Breast epithelium (tissue), 4 donors: ENCODE measurements at regions not wholly inside any gene's neighbourhood (a gene's known extent, or its start where the extent isn't known, plus 50 kb on each side); places are given as distances from the start of the nearest gene placed in this dataset.

Experiments
- DNase-seq, 2 donors: peaks; one replicate each; pipeline ENCODE4 v3.0.0-alpha.2; 2019; ENCODE audit warnings: low spot score in 2 of 2
- H3K27ac ChIP-seq, 2 donors: fragments of 200-600 bp; sonication (generic) in 1 of 2; one replicate each; pipeline ENCODE4 v1.5.1; 2016 to 2019; ENCODE audit warnings: mild to moderate bottlenecking in 1 of 2
- H3K27me3 ChIP-seq, 2 donors: fragments of 200-600 bp; sonication (generic) in 1 of 2; one replicate each; pipeline versions ENCODE4 v1.5.1 to v1.6.0; 2017 to 2019; ENCODE audit warnings: control low read depth in 1 of 2, mild to moderate bottlenecking in 1 of 2
- H3K36me3 ChIP-seq: fragments of 200-600 bp; one replicate; pipeline ENCODE4 v1.5.1; 2019
- H3K4me1 ChIP-seq, 2 donors: fragments of 200-600 bp; sonication (generic); one replicate each; pipeline ENCODE4 v1.5.1; 2016 to 2019; ENCODE audit warnings: control low read depth in 1 of 2
- H3K4me3 ChIP-seq, 3 donors: fragments of 200-600 bp; sonication (generic); 1 replicate in 2 of 3; 2 replicates in 1 of 3; pipeline ENCODE4 v1.5.1; 2016 to 2019; ENCODE audit warnings: mild to moderate bottlenecking in 3 of 3, moderate library complexity in 2 of 3
- H3K9me3 ChIP-seq, 2 donors: fragments of 200-600 bp; sonication (generic) in 1 of 2; one replicate each; pipeline ENCODE4 v1.5.1; 2016 to 2019; ENCODE audit warnings: control low read depth in 1 of 2
- POLR2A ChIP-seq: fragments of 450-650 bp; IDR thresholded peaks from one replicate; pipeline ENCODE4 v1.6.1; 2016; ENCODE audit warnings: antibody characterized with exemption, mild to moderate bottlenecking, moderate library complexity
- POLR2AphosphoS5 ChIP-seq, 3 donors: sonication (generic); formaldehyde crosslinking; IDR thresholded peaks; one replicate each; pipeline ENCODE4 v1.6.1; 2017; ENCODE audit warnings: antibody characterized with exemption in 3 of 3
- intact Hi-C: fragments of 100-400 bp; cut with DNase I; formaldehyde crosslinking; loops from one replicate; pipeline ENCODE4 v1.15.1; 2023; ENCODE audit warnings: low total_unique reads
- TF ChIP-seq, protein P1 (sequence below), 3 donors: fragments of 450-650 bp; IDR thresholded peaks; one replicate each; pipeline ENCODE4 v1.5.1; 2016 to 2017; ENCODE audit warnings: antibody characterized with exemption in 3 of 3, mild to moderate bottlenecking in 3 of 3, moderate library complexity in 3 of 3

DNA sequence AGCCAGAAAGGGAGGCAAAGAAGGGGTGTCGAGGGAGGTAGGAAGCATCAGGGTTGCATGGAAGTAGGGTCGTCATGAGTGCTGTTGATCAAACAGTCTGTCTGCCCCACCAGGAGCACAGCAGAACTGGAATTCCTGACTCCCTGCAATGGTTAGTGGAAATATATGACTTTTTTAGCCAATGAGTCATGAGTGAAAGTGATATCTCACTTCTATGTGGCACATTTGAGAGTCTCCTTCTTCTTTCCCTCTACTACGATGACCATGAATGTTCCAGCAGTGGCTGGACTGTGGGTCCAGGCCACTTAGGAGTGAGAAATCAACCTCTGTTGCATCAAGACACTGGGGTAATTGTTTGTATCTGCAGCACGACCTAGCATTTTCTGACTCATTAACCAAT, 199.5 kb downstream of the TTC32 start:
- H3K4me3 ChIP-seq, result no peak overlapping the region
- no peak overlapping the region for H3K27ac ChIP-seq
- intact Hi-C loops, result no loop called here
- H3K4me1 ChIP-seq, result no peaks in the 10 kb centered on the region
- TF ChIP-seq POLR2A (no peak), POLR2AphosphoS5 (IDR thresholded peaks at IDR 0.05) (no peak)
- TF ChIP-seq, protein P1, sequence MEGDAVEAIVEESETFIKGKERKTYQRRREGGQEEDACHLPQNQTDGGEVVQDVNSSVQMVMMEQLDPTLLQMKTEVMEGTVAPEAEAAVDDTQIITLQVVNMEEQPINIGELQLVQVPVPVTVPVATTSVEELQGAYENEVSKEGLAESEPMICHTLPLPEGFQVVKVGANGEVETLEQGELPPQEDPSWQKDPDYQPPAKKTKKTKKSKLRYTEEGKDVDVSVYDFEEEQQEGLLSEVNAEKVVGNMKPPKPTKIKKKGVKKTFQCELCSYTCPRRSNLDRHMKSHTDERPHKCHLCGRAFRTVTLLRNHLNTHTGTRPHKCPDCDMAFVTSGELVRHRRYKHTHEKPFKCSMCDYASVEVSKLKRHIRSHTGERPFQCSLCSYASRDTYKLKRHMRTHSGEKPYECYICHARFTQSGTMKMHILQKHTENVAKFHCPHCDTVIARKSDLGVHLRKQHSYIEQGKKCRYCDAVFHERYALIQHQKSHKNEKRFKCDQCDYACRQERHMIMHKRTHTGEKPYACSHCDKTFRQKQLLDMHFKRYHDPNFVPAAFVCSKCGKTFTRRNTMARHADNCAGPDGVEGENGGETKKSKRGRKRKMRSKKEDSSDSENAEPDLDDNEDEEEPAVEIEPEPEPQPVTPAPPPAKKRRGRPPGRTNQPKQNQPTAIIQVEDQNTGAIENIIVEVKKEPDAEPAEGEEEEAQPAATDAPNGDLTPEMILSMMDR (IDR thresholded peaks at IDR 0.05), result no peak
- H3K27me3 ChIP-seq, result no peaks in the 10 kb centered on the region
- H3K9me3 ChIP-seq, result peaks cover 2 to 9% of the 10 kb centered on the region in 2 donors
- no peaks in the 10 kb centered on the region for H3K36me3 ChIP-seq
- no peak for DNase-seq

DNA sequence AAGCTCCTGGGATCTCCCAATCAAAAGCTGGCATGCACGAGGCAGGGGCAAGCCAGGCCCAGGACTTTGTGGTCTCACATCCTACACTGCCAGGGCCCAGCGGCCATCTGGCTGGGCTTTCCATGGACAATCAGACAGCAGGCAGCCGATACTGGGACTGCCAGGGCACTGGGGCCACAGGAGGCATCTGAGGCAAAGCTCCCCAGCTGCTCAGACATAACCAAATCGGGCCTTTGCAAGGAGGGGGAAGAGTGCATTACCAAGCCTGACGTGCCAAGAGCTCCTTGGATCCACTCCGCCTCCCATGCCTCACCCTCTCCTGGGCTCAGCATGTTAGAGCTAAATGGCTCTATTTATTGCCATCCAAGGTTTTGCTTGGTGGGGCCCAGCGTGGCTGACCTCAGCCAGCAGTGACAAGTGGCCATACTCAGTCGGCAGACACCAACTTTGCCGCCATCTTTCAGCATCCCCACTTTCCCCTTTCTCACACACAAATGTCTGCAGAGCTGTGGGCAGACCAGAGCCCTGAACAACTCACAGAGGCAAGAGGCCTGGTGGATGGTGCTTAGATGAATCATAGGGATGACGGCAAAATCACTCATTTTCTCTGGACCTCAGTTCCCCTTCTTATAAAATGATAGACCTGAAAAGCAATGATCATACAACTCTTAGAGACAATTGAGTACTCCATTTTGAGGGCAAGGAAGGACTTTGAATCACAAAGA, 200.8 kb downstream of the TTC32 start:
- Histone ChIP-seq H3K27me3 (no peaks in the 10 kb centered on the region), H3K9me3 (peaks cover 10 to 18% of the 10 kb centered on the region in 2 donors), H3K27ac (no peak overlapping the region), H3K4me3 (no peak overlapping the region), H3K36me3 (no peaks in the 10 kb centered on the region), H3K4me1 (no peaks in the 10 kb centered on the region)
- no peak for DNase-seq
- TF ChIP-seq POLR2A, result no peak
- intact Hi-C loops, result no loop called here

DNA sequence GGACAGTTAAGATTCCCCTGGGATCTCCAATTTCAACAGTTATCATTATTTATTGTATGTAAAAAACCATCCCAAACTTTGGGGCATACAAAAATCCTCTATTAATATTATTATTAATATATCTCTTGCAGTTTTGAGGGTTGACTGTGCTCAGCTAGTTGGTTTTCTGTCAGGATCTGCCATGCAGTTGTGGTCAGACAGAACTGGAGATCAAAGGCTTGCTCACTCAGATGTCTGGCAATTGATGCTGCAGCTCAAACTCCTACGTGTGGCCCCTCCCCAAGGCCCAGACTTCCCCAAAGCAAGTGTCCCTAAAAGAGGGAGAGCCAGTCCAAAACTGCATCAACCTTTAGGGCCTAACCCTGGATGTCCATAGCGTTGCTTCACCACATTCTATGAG, 204.7 kb downstream of the TTC32 start:
- TF ChIP-seq POLR2A (no peak), POLR2AphosphoS5 (IDR thresholded peaks at IDR 0.05) (no peak)
- TF ChIP-seq, protein P1 (IDR thresholded peaks at IDR 0.05), result no peak
- no peak for DNase-seq

DNA sequence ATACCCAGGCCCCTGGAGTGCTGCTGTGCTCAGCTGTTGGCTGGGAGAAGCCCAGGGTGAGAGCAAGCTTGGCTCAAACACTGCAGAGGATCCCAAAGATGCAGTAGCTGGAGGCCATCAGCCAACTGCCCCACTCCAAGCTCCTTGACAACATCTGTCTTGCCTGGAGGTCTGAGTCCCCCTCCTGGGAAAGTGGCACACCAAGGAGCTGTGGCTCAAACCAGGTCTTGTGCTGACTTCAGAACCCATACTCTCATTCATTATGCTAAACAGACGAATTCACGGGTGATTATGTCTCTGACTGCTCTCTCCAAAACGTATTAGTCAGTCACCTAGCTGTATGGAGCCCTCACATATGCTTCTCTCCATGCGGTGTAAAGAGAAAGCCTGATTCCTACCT, 206.1 kb downstream of the TTC32 start:
- TF ChIP-seq POLR2AphosphoS5 (IDR thresholded peaks at IDR 0.05) (no peak), POLR2A (no peak)
- TF ChIP-seq, protein P1 (IDR thresholded peaks at IDR 0.05), result no peak
- H3K27ac ChIP-seq, result no peak overlapping the region
- intact Hi-C loops, result no loop called here
- no peaks in the 10 kb centered on the region for H3K4me1 ChIP-seq
- no peaks in the 10 kb centered on the region for H3K36me3 ChIP-seq
- no peak overlapping the region for H3K4me3 ChIP-seq
- DNase-seq, result no peak
- peaks cover 10 to 18% of the 10 kb centered on the region in 2 donors for H3K9me3 ChIP-seq
- H3K27me3 ChIP-seq, result no peaks in the 10 kb centered on the region

More for the DNA sequence above, 204.7 kb downstream of the TTC32 start:
- Histone ChIP-seq H3K27me3 (no peaks in the 10 kb centered on the region), H3K4me3 (no peak overlapping the region), H3K27ac (no peak overlapping the region), H3K36me3 (no peaks in the 10 kb centered on the region), H3K9me3 (peaks cover 10 to 18% of the 10 kb centered on the region in 2 donors), H3K4me1 (no peaks in the 10 kb centered on the region)
- intact Hi-C loops, result no loop called here

DNA sequence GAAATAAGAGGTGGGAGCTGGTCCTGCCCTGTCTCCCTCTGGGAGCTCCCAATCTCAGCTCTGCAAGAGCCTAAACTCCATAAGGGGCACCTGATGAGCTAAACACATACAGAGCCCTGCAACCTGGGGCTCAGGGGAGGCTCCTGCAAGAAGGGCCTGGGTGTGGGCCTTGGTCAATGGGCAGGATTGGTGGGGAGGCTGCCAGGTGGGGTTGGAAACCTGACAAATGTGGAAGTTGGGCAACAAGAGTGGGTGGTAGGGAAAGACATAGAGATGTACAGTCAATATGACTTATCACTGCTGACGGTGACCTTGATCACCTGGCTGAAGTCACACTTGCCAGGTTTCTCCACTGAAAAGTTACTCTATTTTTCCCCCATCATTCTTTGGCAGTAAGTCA, 209.9 kb downstream of the TTC32 start:
- no peak for DNase-seq
- intact Hi-C loops, result no loop called here
- peaks cover 5 to 6% of the 10 kb centered on the region in 2 donors for H3K9me3 ChIP-seq
- no peak overlapping the region for H3K27ac ChIP-seq
- no peaks in the 10 kb centered on the region for H3K27me3 ChIP-seq
- no peaks in the 10 kb centered on the region for H3K4me1 ChIP-seq
- H3K36me3 ChIP-seq, result no peaks in the 10 kb centered on the region
- TF ChIP-seq, protein P1 (IDR thresholded peaks at IDR 0.05), result no peak
- TF ChIP-seq POLR2A (no peak), POLR2AphosphoS5 (IDR thresholded peaks at IDR 0.05) (no peak)
- no peak overlapping the region for H3K4me3 ChIP-seq
